GM19395 (cell line): ENCODE measurements at regions not wholly inside any gene's neighbourhood (a gene's known extent, or its start where the extent isn't known, plus 50 kb on each side); places are given as distances from the start of the nearest gene placed in this dataset.

ENCODE experiments used
- ATAC-seq: cut with Tn5 transposase; IDR thresholded peaks from one replicate; pipeline ENCODE4 v1.9.1; 2021; ENCODE audit warnings: mild to moderate bottlenecking, moderate library complexity; ENCODE audit not compliant: unreplicated experiment

DNA sequence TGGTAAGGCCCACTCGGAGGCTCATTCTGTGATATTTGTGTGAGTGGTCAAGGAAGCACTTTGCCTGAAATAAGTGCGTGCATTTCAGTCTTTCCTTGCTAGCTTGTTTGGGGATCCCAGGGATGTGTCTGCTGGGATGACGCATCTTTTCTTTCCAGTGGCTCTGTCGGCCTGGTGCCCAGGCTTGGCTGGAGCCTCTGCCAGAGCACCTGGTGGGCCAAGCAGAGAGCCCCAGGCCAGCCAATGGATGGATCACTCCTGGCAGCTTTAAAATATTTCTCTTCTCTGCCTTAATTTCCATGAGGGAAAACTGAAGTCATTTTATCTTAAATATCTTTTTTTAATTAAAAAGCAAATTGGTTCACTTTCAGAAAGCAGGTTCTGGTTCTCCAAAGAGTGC lies 501.8 kb upstream of the HS6ST1 start:
- no peak for ATAC-seq

DNA sequence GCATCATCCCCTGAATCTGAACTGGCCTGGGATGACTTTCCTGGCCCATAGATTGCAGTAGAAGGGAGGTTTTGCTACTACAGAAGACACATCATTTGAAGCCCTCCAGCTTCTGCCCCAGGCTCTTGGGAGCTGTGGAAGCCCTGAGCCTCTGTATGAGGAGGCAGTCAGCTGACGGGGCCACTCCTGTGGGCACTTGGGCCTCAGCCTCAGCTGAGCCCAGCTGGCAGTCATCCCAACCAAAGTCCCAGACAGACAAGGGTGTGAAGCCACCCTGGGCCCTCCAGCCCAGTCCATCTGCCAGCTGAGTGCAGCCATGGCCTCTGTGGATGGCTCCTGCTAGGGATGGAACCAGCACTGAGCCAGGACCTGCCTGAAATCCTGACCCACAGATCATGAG lies 502.3 kb upstream of the HS6ST1 start:
- ATAC-seq: no peak

DNA sequence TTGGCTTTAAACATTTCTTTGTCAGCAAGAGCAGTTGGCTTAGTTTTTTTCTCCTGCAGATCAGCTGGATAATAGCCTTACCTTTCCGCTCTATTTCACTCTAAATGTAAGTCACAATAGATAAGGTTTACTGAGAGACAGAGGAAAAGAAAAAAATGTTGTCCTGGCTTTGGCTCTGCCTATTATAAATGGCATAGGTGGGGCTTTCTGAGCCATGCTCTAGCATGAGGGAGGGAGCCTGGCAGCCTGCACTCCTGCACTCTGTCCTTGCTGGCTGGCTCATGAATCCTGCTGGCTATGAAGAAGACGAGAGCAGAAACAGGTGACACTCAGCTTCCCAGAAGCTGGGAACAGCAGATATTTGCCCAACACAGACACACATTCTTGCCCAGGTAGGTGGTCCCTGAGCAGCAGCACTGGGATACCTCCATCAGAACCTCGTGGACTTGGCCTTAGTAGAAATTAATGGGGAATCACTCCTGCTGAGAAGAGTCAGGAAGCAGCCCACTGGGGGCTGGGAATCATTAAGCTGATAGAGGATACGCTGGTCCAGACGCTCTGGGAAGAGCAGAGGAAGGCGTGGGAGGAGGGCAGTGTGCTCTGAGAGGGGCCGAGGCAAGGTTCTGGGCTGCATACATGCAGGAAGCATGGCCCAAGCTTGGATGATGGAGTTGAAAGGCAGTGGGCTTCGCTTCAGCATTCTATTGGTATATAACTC lies 514.4 kb upstream of the HS6ST1 start:
- ATAC-seq: no peak

DNA sequence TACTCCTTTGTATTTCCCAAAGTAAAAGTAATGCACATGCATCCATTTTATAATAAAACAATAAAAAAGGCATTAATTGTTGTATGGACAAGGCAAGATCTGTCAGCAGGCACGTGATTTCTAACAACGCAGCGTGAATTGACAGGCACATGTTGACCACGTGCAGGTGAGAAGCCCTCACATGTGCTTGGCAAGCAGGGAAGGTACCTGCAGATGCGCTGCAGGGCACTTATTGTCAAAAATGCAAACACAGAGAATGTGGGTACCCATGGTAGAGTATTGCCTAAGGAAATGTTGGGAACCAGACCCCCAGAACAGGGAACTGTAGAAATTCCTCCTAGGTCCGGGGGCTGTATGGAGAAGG lies 515.0 kb upstream of the HS6ST1 start:
- no peak for ATAC-seq

DNA sequence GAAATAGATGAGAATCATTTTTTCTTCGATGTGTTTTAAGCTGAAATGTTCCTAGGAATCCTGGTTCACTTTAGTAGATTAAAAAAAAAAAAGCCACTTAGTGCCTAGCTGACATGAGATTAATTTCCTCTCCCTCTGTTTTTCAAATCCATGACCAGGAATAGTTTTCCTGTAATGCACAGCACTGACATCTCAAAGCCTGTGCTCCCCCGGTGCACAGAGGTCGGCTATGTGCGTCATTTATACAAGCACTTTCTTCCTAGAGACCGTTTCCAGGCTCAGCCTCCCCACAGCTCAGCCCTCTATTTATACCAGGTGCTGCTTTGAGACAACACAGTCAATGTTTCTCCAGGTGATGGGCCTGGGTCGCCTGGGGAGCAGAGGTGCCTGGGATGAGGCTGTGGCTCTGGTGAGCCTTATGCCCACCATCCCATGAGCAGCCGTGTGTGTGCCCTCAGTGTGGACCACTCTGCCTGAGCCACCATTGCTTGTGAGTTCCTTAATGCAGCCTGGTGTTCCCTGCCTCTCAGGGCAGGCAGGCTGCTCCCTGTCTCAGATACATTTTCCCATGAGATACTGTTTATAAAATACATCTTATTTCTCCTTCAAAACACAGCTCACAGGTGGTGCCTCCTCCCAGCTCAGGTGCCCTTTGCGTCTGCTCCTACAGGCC lies 515.7 kb upstream of the HS6ST1 start:
- no peak for ATAC-seq

DNA sequence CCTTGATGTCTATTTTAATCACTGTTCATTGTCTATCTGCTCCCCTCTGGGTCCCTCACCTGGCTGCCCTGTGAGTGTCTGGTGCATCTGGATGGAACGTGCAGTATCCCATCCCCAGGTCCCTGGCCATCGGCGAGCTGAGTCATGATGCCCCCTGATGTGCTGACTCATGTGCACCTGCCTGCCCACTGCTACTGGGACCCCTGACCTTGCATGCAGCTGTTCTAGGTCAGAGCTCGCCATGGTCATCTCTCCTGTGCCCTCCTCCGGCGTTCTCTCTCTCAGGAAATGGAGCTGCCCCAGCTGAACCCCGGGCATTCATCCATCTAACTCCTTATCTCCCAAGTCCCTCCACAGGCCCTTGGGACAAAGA lies 516.2 kb upstream of the HS6ST1 start:
- ATAC-seq: no peak

DNA sequence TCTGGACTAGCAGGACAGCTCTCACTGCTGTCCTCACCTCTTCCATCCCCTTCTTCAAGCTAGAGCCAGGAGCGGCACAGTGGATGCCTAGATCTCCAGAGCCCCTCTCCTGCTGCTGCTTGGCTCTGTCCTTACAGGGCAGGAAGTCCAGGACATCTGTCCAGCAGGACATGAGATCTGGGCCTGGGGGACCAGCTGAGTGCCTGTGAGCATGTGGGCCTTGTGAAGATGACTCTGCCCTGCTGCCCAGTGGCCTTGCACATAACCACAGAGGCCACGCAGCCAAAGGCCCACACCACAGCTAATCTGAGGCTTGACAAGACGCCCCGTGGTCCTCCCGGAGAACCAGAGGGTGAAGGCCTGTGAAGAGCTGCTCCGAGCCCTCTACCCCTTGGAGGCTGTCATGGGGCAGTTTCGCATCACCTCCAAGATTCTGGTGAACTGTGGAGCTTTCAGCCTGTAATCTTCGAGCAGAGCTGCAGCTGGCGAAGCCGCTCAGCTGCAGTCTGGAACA lies 516.7 kb upstream of the HS6ST1 start:
- ATAC-seq: no peak

DNA sequence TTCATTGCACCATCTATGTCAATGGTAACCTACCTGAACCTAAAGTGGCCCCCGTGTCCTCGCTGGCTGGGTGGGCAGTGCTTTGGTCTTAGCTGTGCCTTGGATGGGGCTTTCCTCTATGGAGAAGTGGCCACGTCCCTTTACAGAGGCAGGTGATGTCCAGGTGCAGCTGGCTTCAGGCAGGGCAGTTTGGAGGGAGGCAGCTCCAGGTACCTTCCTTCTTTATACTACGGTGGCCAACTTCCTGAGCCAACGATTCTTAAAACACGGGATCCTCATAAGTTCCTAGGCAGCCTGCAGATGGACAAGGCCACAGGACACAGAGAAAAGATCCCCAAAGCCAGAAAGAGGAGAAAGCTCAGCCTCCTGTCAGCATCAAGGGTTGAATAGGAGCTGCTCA lies 517.3 kb upstream of the HS6ST1 start:
- ATAC-seq: no peak

DNA sequence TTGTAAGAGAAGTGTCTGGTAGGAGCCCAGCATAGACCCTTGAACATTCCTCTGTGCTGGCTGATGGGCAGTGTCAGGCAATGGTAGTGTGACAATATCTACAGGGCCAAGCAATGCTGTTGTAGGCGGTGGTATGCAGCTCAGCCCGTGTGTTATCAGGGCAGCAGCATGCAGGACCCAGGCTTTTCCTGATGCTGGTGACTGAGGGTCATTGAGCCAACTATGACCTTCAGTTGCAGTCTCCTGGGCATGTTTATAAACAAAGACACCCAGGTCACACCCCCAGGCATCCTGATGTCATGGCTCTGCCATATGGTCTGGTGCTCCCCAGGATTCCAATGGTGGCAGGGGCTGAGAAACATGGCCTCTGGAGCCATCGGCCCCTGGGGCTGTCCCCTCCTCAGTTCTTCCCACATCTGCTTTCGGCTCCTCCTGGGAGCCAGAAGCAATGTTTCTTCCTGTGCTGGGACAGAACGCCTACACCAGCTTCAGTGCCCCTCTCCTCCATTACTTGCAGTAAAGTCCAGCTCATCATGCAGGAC lies 518.0 kb upstream of the HS6ST1 start:
- no peak for ATAC-seq

DNA sequence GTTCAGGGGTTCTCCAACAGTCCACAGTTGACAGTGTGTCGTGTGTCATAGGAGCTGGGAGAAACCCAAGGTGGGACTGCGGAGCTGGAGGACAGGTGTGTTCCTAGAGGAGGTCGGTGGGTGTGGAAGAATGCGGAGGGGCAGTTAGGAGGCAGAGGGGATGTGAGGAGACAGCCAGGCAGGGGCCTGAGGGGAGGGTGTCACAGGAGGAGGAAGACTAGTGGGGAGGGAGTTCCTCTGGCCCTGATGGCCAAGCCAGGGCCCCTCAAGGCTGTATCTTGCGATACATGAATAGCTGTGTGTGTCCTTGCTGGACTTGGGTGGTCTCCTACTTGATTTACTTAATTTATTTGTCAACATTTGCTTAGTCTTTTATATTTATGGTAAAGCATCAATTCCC lies 519.6 kb upstream of the HS6ST1 start:
- ATAC-seq: no peak

DNA sequence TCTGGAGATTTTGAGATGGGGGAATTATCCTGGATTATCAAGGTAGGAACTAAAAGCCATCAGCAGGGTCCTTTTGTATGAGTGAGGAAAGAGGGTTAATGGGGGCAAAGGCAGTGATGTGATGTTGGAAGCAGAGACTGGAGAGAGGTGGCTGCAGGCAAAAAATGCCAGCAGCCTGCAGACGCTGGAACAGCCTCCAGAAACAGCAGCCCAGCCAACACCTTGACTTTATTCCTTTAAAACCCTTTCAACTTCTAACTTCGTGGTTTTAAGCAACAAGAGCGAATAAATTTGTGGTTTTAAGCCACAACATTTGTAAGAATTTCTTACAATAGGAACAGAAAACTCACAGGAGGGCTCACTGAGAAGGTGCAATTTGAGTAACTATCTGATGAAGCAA lies 523.1 kb upstream of the HS6ST1 start:
- ATAC-seq: no peak

DNA sequence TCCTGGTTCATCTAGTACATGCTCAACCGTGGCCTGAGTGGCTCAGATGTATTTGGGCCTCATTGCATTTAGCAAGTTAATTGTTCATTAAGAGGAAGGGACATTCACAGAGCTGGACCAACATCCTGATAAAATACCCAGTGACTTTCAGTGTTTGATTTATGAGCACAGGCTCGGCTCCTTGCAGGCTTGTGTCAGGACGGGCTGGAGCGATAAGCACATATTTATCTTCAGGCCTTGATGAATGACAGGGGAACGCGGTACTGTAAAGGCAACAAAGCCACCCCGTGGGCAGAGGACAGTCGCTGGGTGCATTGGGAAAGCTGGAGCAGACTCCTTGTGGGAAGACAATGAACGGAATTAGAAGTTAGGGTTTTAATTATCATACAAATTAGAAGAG lies 548.6 kb upstream of the HS6ST1 start:
- no peak for ATAC-seq

DNA sequence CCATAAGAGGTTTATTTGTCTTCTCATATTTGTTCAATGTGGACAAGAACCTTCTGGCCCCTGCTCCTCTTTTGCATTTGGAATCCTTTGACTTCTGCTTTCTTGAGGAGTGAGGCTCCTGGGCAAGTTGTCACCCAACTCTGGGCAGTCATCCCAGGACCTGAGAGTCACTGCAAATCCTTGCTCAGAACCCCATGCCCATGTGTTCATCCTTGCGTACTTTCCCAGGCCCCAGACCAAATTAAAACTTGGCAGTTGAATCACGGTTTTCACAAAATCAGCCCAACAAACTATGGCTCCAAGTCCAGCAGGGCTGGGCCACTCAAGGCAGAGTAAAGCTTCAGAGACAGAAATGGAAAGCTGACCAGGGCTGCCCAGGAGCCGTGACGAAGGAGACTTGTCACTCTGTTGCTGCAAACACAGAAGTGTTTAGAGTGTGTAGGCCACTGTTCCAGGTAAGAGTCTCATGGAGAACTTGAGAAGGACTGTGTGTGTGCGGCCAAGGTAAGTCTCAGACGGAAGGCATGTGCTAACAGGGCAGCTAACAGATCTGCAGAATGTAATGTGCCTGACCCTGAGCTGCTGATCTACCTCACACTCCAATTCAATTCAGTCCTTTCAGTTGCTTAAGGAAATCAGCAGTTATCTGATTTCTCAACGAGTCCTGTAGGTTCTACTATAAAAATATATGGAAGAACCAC lies 549.4 kb upstream of the HS6ST1 start:
- ATAC-seq: no peak

DNA sequence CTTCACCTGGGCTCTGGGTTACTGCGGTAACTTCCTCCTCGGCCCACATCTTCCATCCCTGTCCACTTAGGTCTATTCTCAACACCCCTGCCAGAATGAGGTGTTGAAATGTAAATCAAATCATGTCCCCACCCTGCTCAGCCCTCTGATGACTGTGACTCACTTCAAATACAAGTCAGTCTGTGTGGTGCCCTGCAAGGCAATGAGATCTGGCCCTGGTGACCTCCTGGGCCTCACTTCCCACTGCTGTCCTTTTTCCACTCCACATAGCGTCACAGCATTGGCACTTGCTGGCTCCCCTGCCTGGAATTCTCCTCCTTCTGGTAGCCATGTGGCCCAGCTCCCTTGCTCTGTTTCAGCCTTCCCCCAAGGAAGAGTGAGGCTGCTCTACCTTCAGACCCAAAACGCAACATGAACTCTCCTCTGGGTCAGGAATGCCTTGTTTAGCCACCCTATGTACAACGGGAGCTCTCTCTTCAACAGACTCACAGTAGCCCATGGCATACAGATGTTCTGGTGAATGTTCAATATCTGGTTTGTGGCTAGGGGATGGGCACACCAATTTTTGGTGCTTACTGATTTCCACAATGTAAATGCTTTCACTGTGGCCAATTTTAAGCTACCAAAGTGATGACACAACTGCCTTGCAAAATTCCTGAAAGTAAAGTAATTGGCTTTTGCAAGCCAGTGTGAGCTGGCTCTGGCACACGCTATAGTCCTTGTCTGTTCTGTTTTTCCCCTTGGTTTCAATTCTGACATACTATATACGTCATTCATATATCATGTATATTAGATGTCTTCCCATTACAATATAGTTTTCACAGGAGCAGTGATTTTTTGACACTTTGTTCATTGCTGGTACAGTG lies 550.3 kb upstream of the HS6ST1 start:
- ATAC-seq: no peak

DNA sequence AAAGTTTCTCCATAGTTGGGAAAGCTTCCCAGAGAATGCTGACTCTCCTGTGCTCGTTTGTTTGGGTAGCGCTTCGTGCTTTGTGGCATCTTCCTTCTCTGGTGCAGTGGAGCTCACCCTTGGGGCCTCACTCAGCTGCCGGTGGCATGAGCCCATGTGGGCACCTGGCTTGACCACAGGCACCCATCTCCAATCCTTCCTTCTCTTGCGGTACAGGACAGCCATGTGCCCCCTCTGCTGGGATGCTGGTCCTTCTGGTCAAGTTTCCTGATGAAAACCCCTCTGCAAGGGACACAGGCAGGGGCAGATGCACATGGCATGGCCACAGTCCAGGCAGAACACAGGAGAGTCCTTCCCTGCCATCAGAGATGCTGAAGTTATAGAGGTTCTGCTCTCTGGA lies 555.9 kb upstream of the HS6ST1 start:
- ATAC-seq: no peak

DNA sequence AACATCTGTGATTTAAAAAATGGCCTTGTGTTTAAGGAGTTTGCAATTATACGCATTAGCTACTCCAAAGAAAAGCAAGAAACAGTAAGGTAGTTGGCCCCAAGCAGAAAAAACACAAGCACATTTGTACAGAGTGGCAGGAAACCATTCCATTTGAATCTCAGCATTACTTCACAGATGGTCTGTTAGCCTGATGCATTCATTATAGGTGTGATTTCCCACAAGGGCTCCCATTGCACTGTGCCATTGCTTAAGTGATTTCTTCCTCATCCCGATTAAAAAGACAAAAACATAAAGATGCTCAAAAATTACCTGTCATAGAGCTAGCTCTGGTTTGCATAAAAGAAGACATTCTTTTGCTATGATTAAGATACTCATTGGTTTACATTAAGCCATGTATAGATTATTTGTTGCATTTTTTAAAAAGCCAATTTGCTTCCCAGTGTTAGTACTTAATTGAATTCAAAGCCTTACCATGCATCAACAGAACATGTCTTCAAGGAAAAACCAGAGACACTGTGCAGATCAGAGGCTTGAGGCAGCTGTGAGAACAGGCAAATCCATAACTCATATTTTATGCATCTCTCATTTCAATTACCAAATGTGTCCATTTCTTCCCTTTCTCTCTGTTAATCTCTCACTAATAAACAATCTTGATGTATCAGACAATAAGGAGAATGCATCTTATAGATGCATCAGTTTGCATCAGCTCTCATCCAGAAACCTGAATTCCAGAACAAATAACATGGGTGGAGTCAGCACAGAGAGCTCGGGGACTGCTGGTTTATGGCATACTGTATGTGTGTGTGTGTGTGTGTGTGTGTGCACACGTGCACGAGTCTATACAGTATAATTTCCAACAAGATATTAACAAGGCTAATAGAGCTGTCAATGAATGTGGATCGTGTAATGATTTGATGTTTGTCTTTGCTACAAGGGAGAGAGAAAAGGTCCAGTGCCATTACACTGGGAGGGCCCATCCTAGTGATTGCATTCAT lies 558.6 kb upstream of the HS6ST1 start:
- no peak for ATAC-seq

DNA sequence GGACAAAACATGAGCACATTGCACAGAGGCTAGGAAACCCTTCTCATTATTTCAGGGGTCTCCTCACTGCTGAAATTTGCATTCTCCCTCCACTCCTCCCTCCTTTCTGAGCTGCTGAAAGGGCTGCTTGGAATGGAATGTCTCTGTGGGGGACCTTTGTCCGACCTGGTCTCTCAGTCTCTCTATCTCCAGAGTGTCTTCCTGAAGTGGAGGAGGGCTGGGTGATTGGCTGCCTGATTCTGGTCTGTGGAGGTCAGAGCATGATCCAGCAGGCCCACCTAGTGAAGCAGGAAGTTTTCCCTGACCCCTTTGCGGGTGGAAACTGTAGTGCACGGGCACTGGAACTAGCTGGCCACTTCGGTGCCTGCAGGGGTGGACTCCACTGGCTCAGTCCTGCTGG lies 560.5 kb upstream of the HS6ST1 start:
- no peak for ATAC-seq

DNA sequence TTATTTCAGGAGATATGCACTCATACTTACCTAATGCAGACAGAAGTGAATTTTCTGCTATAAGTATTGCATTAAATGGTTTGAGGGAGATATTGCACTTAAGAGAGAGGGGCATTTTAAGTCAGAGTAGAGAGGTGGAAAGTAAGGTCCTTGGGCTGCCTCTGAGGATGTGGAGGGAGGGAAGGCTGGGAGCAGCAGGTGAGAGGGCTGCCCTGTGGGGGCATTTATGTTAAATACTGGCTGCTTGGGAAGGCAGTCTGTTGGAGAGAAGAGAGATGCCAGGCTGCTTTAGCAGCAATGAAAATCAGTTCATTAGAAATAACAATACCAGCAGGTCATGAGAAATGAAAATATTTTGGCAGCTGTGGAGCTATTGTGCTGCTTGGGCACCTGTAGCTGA lies 576.2 kb upstream of the HS6ST1 start:
- ATAC-seq: no peak

DNA sequence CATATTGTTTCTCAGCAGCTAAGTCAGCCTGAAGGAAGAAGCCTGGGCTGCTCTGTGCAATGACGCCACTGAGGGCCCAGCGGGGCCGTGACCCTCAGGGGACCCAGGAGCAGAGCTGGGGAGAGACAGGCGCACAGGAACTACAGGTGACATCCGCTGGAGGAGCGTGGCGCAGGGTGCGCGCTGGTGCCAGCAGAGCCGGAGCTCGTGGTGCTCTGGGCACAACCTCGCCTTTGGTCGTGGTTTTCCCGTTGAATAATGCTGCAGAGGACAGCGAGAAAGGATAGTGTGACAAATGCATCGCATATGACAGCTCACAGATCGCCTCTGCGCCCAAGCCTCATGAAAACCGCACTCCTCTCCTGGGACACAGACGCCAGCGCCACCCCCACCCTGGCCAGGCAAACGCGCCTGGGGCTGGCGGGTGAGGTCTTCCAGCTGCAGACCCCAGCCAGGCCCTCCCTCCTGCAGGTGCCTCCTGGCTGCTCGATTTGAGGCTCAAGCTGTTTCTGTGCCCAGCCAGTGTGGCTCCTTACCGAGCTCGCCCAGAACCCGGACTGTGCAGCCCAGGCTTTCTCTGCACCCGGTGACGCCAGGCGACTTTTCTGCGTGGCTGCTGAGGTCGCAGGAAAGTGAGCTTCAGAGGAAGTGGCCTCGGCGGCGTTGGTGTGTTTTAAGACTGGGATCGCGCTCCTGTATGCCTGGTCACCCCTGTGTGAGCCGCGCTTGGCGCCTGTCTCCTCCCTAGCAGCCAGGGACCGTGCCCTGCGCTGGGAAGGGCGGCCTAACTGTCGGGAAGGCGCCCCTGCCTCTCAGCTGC lies 583.1 kb upstream of the HS6ST1 start:
- ATAC-seq: no peak
